Smooth muscle cell (in vitro differentiated cells): ENCODE measurements at regions not wholly inside any gene's neighbourhood (a gene's known extent, or its start where the extent isn't known, plus 50 kb on each side); places are given as distances from the start of the nearest gene placed in this dataset.

Experiments used
- DNase-seq: peaks from one replicate; lab custom pipeline; 2025; ENCODE audit not compliant: unreplicated experiment; lab: John Stamatoyannopoulos, UW
- H2AFZ ChIP-seq: fragments of 200-600 bp; sonication (generic); 2 replicates; pipeline ENCODE4 v1.6.0; 2016; ENCODE audit warnings: antibody characterized with exemption, low read depth, mild to moderate bottlenecking
- H3F3A ChIP-seq: fragments of 200-600 bp; sonication (generic); 2 replicates; pipeline ENCODE4 v1.6.0; 2017; ENCODE audit warnings: antibody characterized with exemption, low read depth
- H3K27ac ChIP-seq: fragments of 200-600 bp; sonication (generic); 2 replicates; pipeline ENCODE4 v1.5.1; 2016; ENCODE audit warnings: low read depth, mild to moderate bottlenecking
- H3K27me3 ChIP-seq: fragments of 200-600 bp; sonication (generic); 2 replicates; pipeline ENCODE4 v1.6.1; 2016; ENCODE audit warnings: low read depth, mild to moderate bottlenecking
- H3K36me3 ChIP-seq: fragments of 200-600 bp; sonication (generic); 2 replicates; pipeline ENCODE4 v1.5.1; 2016; ENCODE audit warnings: low read depth
- H3K4me1 ChIP-seq: fragments of 200-600 bp; sonication (generic); 2 replicates; pipeline ENCODE4 v1.5.1; 2016; ENCODE audit warnings: low read depth
- H3K4me2 ChIP-seq: fragments of 200-600 bp; sonication (generic); 2 replicates; pipeline ENCODE4 v1.6.0; 2016; ENCODE audit warnings: mild to moderate bottlenecking
- H3K4me3 ChIP-seq: fragments of 200-600 bp; sonication (generic); 2 replicates; pipeline ENCODE4 v1.5.1; 2016; ENCODE audit warnings: mild to moderate bottlenecking
- H3K79me2 ChIP-seq: fragments of 200-600 bp; sonication (generic); 2 replicates; pipeline ENCODE4 v1.6.0; 2016; ENCODE audit warnings: low read depth, mild to moderate bottlenecking
- H3K9ac ChIP-seq: fragments of 200-600 bp; sonication (generic); 2 replicates; pipeline ENCODE4 v1.6.0; 2016; ENCODE audit warnings: low read depth
- H3K9me3 ChIP-seq: fragments of 200-600 bp; sonication (generic); replicated peaks from 2 replicates; pipeline ENCODE4 v1.5.1; 2016; ENCODE audit warnings: low read depth
- H4K20me1 ChIP-seq: fragments of 200-600 bp; sonication (generic); 2 replicates; pipeline ENCODE4 v1.6.0; 2016; ENCODE audit warnings: low read depth
- WGBS: methylation state at CpG from one replicate; pipeline ENCODE4 v1.1.7; 2016; ENCODE audit warnings: low lambda C conversion rate; 5-methylcytosine and 5-hydroxymethylcytosine counted together
- TF ChIP-seq, protein P1 (sequence below): fragments of 200-600 bp; sonication (generic); IDR thresholded peaks from 2 replicates; pipeline ENCODE4 v1.5.1; 2017; ENCODE audit warnings: borderline replicate concordance, mild to moderate bottlenecking, antibody characterized with exemption; ENCODE audit not compliant: insufficient read depth, poor library complexity, severe bottlenecking

DNA sequence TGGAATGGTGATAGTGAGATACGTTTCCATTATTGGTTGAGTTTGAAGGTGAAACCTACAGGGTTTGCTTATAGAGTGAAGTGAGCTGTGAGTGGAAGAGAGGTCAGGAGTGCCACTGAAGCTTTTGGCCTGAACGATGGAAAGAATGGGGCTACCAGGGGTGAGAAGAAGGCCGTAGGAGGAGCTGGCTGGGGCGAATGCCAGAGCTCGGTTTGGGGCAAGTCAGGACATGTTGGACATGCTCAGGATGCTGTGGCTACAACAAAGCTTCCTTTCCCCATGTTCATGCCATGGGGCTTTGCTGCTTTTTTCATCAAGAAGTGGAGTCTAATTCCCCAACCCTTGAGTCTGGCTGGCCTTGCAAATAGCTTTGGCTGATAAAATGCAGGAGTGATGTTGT lies 253.7 kb downstream of the GLRX3 start:
- Histone ChIP-seq H3K9me3 (no peaks in the 10 kb centered on the region), H4K20me1 (no peaks in the 10 kb centered on the region), H3K27ac (no peak overlapping the region), H3K79me2 (no peaks in the 10 kb centered on the region), H3F3A (no peaks in the 10 kb centered on the region), H3K27me3 (no peaks in the 10 kb centered on the region), H3K9ac (no peak overlapping the region), H2AFZ (no peak overlapping the region), H3K4me2 (no peak overlapping the region), H3K36me3 (no peaks in the 10 kb centered on the region), H3K4me3 (no peak overlapping the region), H3K4me1 (no peaks in the 10 kb centered on the region)
- TF ChIP-seq, protein P1, sequence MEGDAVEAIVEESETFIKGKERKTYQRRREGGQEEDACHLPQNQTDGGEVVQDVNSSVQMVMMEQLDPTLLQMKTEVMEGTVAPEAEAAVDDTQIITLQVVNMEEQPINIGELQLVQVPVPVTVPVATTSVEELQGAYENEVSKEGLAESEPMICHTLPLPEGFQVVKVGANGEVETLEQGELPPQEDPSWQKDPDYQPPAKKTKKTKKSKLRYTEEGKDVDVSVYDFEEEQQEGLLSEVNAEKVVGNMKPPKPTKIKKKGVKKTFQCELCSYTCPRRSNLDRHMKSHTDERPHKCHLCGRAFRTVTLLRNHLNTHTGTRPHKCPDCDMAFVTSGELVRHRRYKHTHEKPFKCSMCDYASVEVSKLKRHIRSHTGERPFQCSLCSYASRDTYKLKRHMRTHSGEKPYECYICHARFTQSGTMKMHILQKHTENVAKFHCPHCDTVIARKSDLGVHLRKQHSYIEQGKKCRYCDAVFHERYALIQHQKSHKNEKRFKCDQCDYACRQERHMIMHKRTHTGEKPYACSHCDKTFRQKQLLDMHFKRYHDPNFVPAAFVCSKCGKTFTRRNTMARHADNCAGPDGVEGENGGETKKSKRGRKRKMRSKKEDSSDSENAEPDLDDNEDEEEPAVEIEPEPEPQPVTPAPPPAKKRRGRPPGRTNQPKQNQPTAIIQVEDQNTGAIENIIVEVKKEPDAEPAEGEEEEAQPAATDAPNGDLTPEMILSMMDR, result no peak
- no peak for DNase-seq
- WGBS, result 73% methylated on average over 5 of the region's 5 CpGs

- Histone ChIP-seq H2AFZ (no peak overlapping the region), H3K79me2 (no peaks in the 10 kb centered on the region), H3K4me1 (no peaks in the 10 kb centered on the region), H3K9me3 (no peaks in the 10 kb centered on the region), H3K27ac (no peak overlapping the region), H3F3A (no peaks in the 10 kb centered on the region), H3K9ac (no peak overlapping the region), H3K4me2 (no peak overlapping the region), H4K20me1 (no peaks in the 10 kb centered on the region), H3K27me3 (no peaks in the 10 kb centered on the region), H3K36me3 (no peaks in the 10 kb centered on the region), H3K4me3 (no peak overlapping the region)
- 86% methylated on average over 10 of the region's 10 CpGs for WGBS
- TF ChIP-seq, protein P1, result no peak
- no peak for DNase-seq
Observed at GRCh38 chr10:130392031-130392430, 255.8 kb downstream of the GLRX3 start.

GRCh38 chr10:130393342-130393741 lies 257.2 kb downstream of the GLRX3 start:
- H3K4me2 ChIP-seq, result no peak overlapping the region
- no peak overlapping the region for H2AFZ ChIP-seq
- no peaks in the 10 kb centered on the region for H4K20me1 ChIP-seq
- no peaks in the 10 kb centered on the region for H3K4me1 ChIP-seq
- no peaks in the 10 kb centered on the region for H3K79me2 ChIP-seq
- no peaks in the 10 kb centered on the region for H3F3A ChIP-seq
- H3K9me3 ChIP-seq, result no peaks in the 10 kb centered on the region
- H3K27ac ChIP-seq, result no peak overlapping the region
- no peaks in the 10 kb centered on the region for H3K36me3 ChIP-seq
- TF ChIP-seq, protein P1, result no peak
- no peak for DNase-seq
- no peak overlapping the region for H3K4me3 ChIP-seq
- no peaks in the 10 kb centered on the region for H3K27me3 ChIP-seq
- no peak overlapping the region for H3K9ac ChIP-seq
- 93% methylated on average over 4 of the region's 4 CpGs for WGBS

GRCh38 chr10:130394832-130395231 lies 258.6 kb downstream of the GLRX3 start:
- Histone ChIP-seq H3K27me3 (no peaks in the 10 kb centered on the region), H2AFZ (no peak overlapping the region), H3K9ac (no peak overlapping the region), H3F3A (no peaks in the 10 kb centered on the region), H3K4me1 (no peaks in the 10 kb centered on the region), H3K27ac (no peak overlapping the region), H3K4me2 (no peak overlapping the region), H4K20me1 (no peaks in the 10 kb centered on the region), H3K4me3 (no peak overlapping the region), H3K36me3 (no peaks in the 10 kb centered on the region), H3K79me2 (no peaks in the 10 kb centered on the region), H3K9me3 (no peaks in the 10 kb centered on the region)
- DNase-seq, result no peak
- WGBS, result 76% methylated on average over 7 of the region's 7 CpGs
- TF ChIP-seq, protein P1, result no peak
